ENCODE measurements at regions not wholly inside any gene's neighbourhood (a gene's known extent, or its start where the extent isn't known, plus 50 kb on each side); places are given as distances from the start of the nearest gene placed in this dataset.

DNA sequence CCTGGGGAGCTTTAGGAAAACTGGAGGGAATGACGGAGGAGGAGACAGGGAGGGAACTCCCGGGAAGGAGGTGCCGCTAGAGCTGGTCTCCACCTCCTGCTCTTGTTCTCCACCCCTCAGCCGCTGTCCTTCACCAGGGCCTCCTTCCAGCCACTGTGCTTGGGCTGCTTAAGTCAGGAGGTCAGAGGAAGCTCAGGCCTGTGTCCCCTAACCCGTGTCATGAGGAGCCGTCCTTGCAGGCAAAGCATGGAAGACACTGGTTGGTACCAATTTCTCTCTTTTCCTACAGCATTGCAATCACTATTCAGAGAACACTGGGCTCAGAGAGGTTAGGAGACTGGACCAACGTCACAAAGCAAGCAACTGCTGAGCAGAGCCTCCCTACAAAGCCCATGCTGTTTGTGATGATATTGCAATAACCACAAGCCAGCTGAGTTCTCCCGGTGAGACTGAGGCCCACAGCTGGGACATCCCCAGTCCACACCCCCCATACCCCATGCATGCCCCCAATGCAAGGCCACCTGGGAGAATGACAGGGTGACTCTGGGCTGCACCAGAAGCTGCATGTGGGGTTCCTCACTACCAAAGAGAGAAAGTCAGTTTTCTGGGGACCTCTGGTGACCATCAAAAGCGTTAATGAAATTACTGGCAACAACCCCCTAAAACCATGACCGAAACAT lies 427.5 kb downstream of the NPHP4 start:
- Histone ChIP-seq H3K27me3 (ENCODE audit: insufficient read depth, low read depth, severe bottlenecking) (peaks cover 5% of the 10 kb centered on the region), H3K27ac (no peak overlapping the region), H3K4me3 (ENCODE audit: low read depth, low read length) (no peak overlapping the region), H3K36me3 (no peaks in the 10 kb centered on the region), H3K9me3 (ENCODE audit: severe bottlenecking) (peaks cover 11% of the 10 kb centered on the region)
- TF ChIP-seq, protein P1, sequence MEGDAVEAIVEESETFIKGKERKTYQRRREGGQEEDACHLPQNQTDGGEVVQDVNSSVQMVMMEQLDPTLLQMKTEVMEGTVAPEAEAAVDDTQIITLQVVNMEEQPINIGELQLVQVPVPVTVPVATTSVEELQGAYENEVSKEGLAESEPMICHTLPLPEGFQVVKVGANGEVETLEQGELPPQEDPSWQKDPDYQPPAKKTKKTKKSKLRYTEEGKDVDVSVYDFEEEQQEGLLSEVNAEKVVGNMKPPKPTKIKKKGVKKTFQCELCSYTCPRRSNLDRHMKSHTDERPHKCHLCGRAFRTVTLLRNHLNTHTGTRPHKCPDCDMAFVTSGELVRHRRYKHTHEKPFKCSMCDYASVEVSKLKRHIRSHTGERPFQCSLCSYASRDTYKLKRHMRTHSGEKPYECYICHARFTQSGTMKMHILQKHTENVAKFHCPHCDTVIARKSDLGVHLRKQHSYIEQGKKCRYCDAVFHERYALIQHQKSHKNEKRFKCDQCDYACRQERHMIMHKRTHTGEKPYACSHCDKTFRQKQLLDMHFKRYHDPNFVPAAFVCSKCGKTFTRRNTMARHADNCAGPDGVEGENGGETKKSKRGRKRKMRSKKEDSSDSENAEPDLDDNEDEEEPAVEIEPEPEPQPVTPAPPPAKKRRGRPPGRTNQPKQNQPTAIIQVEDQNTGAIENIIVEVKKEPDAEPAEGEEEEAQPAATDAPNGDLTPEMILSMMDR (IDR thresholded peaks at IDR 0.05; ENCODE audit: low read depth, low read length): no peak
- no peak for DNase-seq

DNA sequence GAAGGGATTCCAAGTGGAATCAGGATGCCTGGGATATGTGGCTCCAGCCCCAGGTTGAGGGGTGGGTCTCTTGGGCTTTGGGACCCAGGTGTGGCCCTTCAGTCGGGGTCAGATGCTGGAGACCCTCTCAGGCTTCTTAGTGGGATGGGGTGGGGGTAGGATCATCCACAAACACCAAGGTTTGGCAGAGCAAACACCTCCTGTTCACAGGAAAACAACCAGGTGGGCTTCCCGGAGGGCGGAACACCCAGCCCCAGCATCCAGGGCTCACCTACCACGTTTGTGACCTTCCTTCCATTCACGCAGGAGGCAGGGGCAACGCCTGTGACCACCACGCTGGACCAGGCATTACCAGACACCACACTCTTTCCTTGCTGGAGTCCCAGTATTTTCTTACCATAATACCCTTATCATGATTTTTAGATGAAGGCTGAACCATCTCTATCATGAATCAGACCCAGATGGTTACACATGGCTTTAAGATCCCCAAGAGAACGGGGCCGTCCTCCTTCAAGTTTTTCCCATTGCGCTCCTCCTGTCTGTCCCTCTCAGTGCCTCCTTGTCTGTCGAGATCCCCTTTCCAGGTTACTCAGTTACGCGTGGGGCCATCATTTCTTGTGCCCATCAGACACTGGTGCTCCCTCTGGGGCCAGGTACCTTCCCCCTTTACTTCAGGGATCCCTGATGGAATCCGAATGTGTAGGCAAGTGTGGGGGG lies 428.2 kb downstream of the NPHP4 start:
- no peak overlapping the region for H3K4me3 ChIP-seq (ENCODE audit: low read depth, low read length)
- H3K9me3 ChIP-seq (ENCODE audit: severe bottlenecking): peaks cover 6% of the 10 kb centered on the region
- H3K27ac ChIP-seq: no peak overlapping the region
- no peak for DNase-seq
- H3K27me3 ChIP-seq (ENCODE audit: insufficient read depth, low read depth, severe bottlenecking): peaks cover 5% of the 10 kb centered on the region
- H3K36me3 ChIP-seq: no peaks in the 10 kb centered on the region
- TF ChIP-seq, protein P1 (IDR thresholded peaks at IDR 0.05; ENCODE audit: low read depth, low read length): no peak

DNA sequence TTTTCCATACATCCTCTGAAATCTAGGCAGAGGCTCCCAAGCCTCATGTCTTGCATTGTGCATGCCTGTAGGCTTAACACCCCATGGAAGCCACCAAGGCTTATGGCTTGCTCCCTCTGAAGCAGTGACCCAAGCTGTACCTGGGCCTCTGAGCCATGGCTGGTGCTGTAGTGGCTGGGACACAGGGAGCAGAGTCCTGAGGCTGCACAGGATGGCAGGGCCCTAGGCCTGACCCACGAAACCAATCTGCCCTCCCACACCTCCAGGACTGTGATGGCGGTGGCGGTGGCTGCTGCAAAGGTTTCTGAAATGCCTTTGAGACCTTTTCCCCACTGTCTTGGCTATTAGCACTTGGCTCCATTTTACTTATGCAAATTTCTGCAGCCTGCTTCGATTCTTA lies 429.5 kb downstream of the NPHP4 start:
- Histone ChIP-seq H3K36me3 (no peaks in the 10 kb centered on the region), H3K9me3 (ENCODE audit: severe bottlenecking) (peaks cover 9% of the 10 kb centered on the region), H3K27me3 (ENCODE audit: insufficient read depth, low read depth, severe bottlenecking) (peaks cover 5% of the 10 kb centered on the region), H3K4me3 (ENCODE audit: low read depth, low read length) (no peak overlapping the region), H3K27ac (no peak overlapping the region)
- DNase-seq: no peak
- TF ChIP-seq, protein P1 (IDR thresholded peaks at IDR 0.05; ENCODE audit: low read depth, low read length): no peak

DNA sequence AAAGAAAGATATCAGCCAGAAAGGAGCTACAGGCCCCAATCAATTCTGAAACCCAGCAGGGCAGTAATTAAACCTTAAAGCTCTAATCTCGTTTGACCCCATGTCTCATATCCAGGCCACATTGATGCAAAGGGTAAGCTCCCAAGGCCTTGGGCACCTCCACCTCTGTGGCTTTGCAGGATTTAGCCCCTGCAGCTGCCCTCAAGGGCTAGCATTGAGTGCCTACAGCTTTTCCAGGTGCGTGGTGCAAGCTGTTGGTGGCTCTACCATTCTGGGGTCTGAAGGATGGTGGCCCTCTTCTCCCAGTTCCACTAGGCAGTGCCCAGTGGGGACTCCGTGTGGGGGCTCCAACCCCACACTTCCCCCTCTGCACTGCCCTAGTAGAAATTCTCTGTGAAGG lies 429.9 kb downstream of the NPHP4 start:
- peaks cover 9% of the 10 kb centered on the region for H3K9me3 ChIP-seq (ENCODE audit: severe bottlenecking)
- no peak overlapping the region for H3K27ac ChIP-seq
- H3K27me3 ChIP-seq (ENCODE audit: insufficient read depth, low read depth, severe bottlenecking): peaks cover 5% of the 10 kb centered on the region
- TF ChIP-seq, protein P1 (IDR thresholded peaks at IDR 0.05; ENCODE audit: low read depth, low read length): no peak
- no peak overlapping the region for H3K4me3 ChIP-seq (ENCODE audit: low read depth, low read length)
- DNase-seq: no peak
- no peaks in the 10 kb centered on the region for H3K36me3 ChIP-seq

DNA sequence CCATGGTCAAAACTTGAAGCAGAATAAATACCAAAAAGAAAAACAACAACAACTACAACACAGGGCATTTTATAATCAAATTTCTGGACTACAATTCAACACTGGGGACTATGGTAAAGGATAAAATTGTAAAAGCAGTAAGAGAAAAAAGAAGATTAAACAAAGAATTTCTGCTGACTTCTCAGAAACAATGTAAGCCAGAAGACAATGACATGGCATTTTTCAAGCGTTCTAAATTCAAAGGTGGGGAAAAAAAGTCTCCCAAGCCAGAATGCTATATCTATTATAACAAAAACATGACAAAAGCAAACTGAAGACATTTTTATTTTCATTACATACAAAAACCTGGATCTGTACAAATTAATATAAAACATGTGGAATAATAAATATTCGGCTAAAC lies 433.1 kb downstream of the NPHP4 start:
- TF ChIP-seq, protein P1 (IDR thresholded peaks at IDR 0.05; ENCODE audit: low read depth, low read length): no peak
- H3K27me3 ChIP-seq (ENCODE audit: insufficient read depth, low read depth, severe bottlenecking): no peaks in the 10 kb centered on the region

More for the DNA sequence above, 433.1 kb downstream of the NPHP4 start:
- H3K36me3 ChIP-seq: no peaks in the 10 kb centered on the region
- DNase-seq: no peak
- no peak overlapping the region for H3K27ac ChIP-seq
- no peak overlapping the region for H3K4me3 ChIP-seq (ENCODE audit: low read depth, low read length)
- peaks cover 9% of the 10 kb centered on the region for H3K9me3 ChIP-seq (ENCODE audit: severe bottlenecking)
